ENCODE measurements at regions not wholly inside any gene's neighbourhood (a gene's known extent, or its start where the extent isn't known, plus 50 kb on each side); places are given as distances from the start of the nearest gene placed in this dataset.

GRCh38 chr5:61854531-61854930, 451.5 kb upstream of the KIF2A start:
- no peaks in the 10 kb centered on the region for H4K20me1 ChIP-seq (ENCODE audit: insufficient read depth, low read length)
- no peak overlapping the region for H3K4me3 ChIP-seq (ENCODE audit: low read depth in 1 of 2, low read length in 2 of 2)
- H3K79me2 ChIP-seq (ENCODE audit: insufficient read depth, low read length) = no peaks in the 10 kb centered on the region
- TF ChIP-seq EZH2 (IDR thresholded peaks at IDR 0.05; ENCODE audit: borderline replicate concordance, low read depth, low read length, severe bottlenecking) (no peak), CTCF (IDR thresholded peaks at IDR 0.05; ENCODE audit: borderline replicate concordance, extremely low read depth, low read length, poor library complexity, severe bottlenecking) (no peak)
- no peaks in the 10 kb centered on the region for H3K4me1 ChIP-seq (ENCODE audit: insufficient read depth, low read length)
- H2AFZ ChIP-seq (ENCODE audit: low read depth, low read length) = no peak overlapping the region
- no peak overlapping the region for H3K9ac ChIP-seq (ENCODE audit: low read depth, low read length)
- no peaks in the 10 kb centered on the region for H3K36me3 ChIP-seq (ENCODE audit: insufficient read depth, low read length)
- H3K9me3 ChIP-seq (ENCODE audit: insufficient read depth, low read length, severe bottlenecking) = no peaks in the 10 kb centered on the region
- no peak overlapping the region for H3K27ac ChIP-seq (ENCODE audit: low read length)
- no peak overlapping the region for H3K4me2 ChIP-seq (ENCODE audit: insufficient read depth, low read length)
- DNase-seq = no peak
- no peak for ATAC-seq (ENCODE audit: insufficient read depth, low read depth)
- no peaks in the 10 kb centered on the region for H3K27me3 ChIP-seq (ENCODE audit: insufficient read depth, low read length, poor library complexity)

- DNase-seq (no peak), ATAC-seq (ENCODE audit: insufficient read depth, low read depth) (no peak)
- Histone ChIP-seq H3K4me2 (ENCODE audit: insufficient read depth, low read length) (no peak overlapping the region), H3K27me3 (ENCODE audit: insufficient read depth, low read length, poor library complexity) (no peaks in the 10 kb centered on the region), H3K27ac (ENCODE audit: low read length) (no peak overlapping the region), H3K4me1 (ENCODE audit: insufficient read depth, low read length) (no peaks in the 10 kb centered on the region), H4K20me1 (ENCODE audit: insufficient read depth, low read length) (no peaks in the 10 kb centered on the region), H3K9me3 (ENCODE audit: insufficient read depth, low read length, severe bottlenecking) (no peaks in the 10 kb centered on the region), H3K9ac (ENCODE audit: low read depth, low read length) (no peak overlapping the region), H3K4me3 (ENCODE audit: low read depth in 1 of 2, low read length in 2 of 2) (no peak overlapping the region), H3K79me2 (ENCODE audit: insufficient read depth, low read length) (no peaks in the 10 kb centered on the region), H3K36me3 (ENCODE audit: insufficient read depth, low read length) (no peaks in the 10 kb centered on the region), H2AFZ (ENCODE audit: low read depth, low read length) (no peak overlapping the region)
- TF ChIP-seq EZH2 (IDR thresholded peaks at IDR 0.05; ENCODE audit: borderline replicate concordance, low read depth, low read length, severe bottlenecking) = no peak
- TF ChIP-seq CTCF (IDR thresholded peaks at IDR 0.05; ENCODE audit: borderline replicate concordance, extremely low read depth, low read length, poor library complexity, severe bottlenecking) = no peak
These were observed 445.0 kb upstream of the KIF2A start for GRCh38 chr5:61860978-61861377.

GRCh38 chr5:61866930-61867329, 439.1 kb upstream of the KIF2A start:
- H3K27ac ChIP-seq (ENCODE audit: low read length) = no peak overlapping the region
- H3K4me1 ChIP-seq (ENCODE audit: insufficient read depth, low read length) = no peaks in the 10 kb centered on the region
- TF ChIP-seq CTCF (IDR thresholded peaks at IDR 0.05; ENCODE audit: borderline replicate concordance, extremely low read depth, low read length, poor library complexity, severe bottlenecking) (no peak), EZH2 (IDR thresholded peaks at IDR 0.05; ENCODE audit: borderline replicate concordance, low read depth, low read length, severe bottlenecking) (no peak)
- no peaks in the 10 kb centered on the region for H3K79me2 ChIP-seq (ENCODE audit: insufficient read depth, low read length)
- no peaks in the 10 kb centered on the region for H3K36me3 ChIP-seq (ENCODE audit: insufficient read depth, low read length)
- H3K27me3 ChIP-seq (ENCODE audit: insufficient read depth, low read length, poor library complexity) = no peaks in the 10 kb centered on the region
- peak; percentile 49; the same call in 2 of the 3 replicates for ATAC-seq (ENCODE audit: insufficient read depth, low read depth)
- no peak for DNase-seq
- H3K4me2 ChIP-seq (ENCODE audit: insufficient read depth, low read length) = no peak overlapping the region
- H4K20me1 ChIP-seq (ENCODE audit: insufficient read depth, low read length) = no peaks in the 10 kb centered on the region
- H3K4me3 ChIP-seq (ENCODE audit: low read depth in 1 of 2, low read length in 2 of 2) = no peak overlapping the region
- H3K9ac ChIP-seq (ENCODE audit: low read depth, low read length) = no peak overlapping the region
- no peak overlapping the region for H2AFZ ChIP-seq (ENCODE audit: low read depth, low read length)
- peaks cover 4% of the 10 kb centered on the region for H3K9me3 ChIP-seq (ENCODE audit: insufficient read depth, low read length, severe bottlenecking)

GRCh38 chr5:61869333-61869732, 436.7 kb upstream of the KIF2A start:
- no peaks in the 10 kb centered on the region for H3K36me3 ChIP-seq (ENCODE audit: insufficient read depth, low read length)
- no peak for ATAC-seq (ENCODE audit: insufficient read depth, low read depth)
- peaks cover 4% of the 10 kb centered on the region for H3K9me3 ChIP-seq (ENCODE audit: insufficient read depth, low read length, severe bottlenecking)
- H3K4me1 ChIP-seq (ENCODE audit: insufficient read depth, low read length) = no peaks in the 10 kb centered on the region
- no peak overlapping the region for H2AFZ ChIP-seq (ENCODE audit: low read depth, low read length)
- no peaks in the 10 kb centered on the region for H4K20me1 ChIP-seq (ENCODE audit: insufficient read depth, low read length)
- H3K27me3 ChIP-seq (ENCODE audit: insufficient read depth, low read length, poor library complexity) = no peaks in the 10 kb centered on the region
- TF ChIP-seq CTCF (IDR thresholded peaks at IDR 0.05; ENCODE audit: borderline replicate concordance, extremely low read depth, low read length, poor library complexity, severe bottlenecking) (no peak), EZH2 (IDR thresholded peaks at IDR 0.05; ENCODE audit: borderline replicate concordance, low read depth, low read length, severe bottlenecking) (no peak)
- H3K4me2 ChIP-seq (ENCODE audit: insufficient read depth, low read length) = no peak overlapping the region
- H3K27ac ChIP-seq (ENCODE audit: low read length) = no peak overlapping the region
- no peak for DNase-seq
- no peak overlapping the region for H3K9ac ChIP-seq (ENCODE audit: low read depth, low read length)
- H3K79me2 ChIP-seq (ENCODE audit: insufficient read depth, low read length) = no peaks in the 10 kb centered on the region
- no peak overlapping the region for H3K4me3 ChIP-seq (ENCODE audit: low read depth in 1 of 2, low read length in 2 of 2)
